Upper lobe of left lung (tissue), 6 donors: ENCODE measurements at regions not wholly inside any gene's neighbourhood (a gene's known extent, or its start where the extent isn't known, plus 50 kb on each side); places are given as distances from the start of the nearest gene placed in this dataset.

Experiments
- ATAC-seq, 2 donors: fragments of 200-7000 bp; cut with Tn5 transposase; one replicate each; pipeline ENCODE4 v1.9.1; 2022; ENCODE audit warnings: mild to moderate bottlenecking in 2 of 2, moderate library complexity in 2 of 2; ENCODE audit not compliant: low FRiP score in 2 of 2
- DNase-seq, 2 donors: peaks; one replicate each; pipeline ENCODE4 v3.0.0-alpha.2; 2019 to 2020
- H3K27ac ChIP-seq, 4 donors: fragments of 200-600 bp; sonication (generic); one replicate each; pipeline ENCODE4 v1.5.1; 2016 to 2019
- H3K27me3 ChIP-seq, 4 donors: fragments of 200-600 bp; sonication (generic); one replicate each; pipeline ENCODE4 v1.5.1; 2017 to 2019
- H3K36me3 ChIP-seq, 4 donors: fragments of 200-600 bp; sonication (generic); one replicate each; pipeline ENCODE4 v1.5.1; 2016 to 2019
- H3K4me1 ChIP-seq, 4 donors: fragments of 200-600 bp; sonication (generic); one replicate each; pipeline ENCODE4 v1.5.1; 2018 to 2019
- H3K4me3 ChIP-seq, 4 donors: fragments of 200-600 bp; sonication (generic); one replicate each; pipeline ENCODE4 v1.5.1; 2017 to 2019; ENCODE audit warnings: mild to moderate bottlenecking in 2 of 4, moderate library complexity in 1 of 4
- H3K9me3 ChIP-seq, 4 donors: fragments of 200-600 bp; sonication (generic); one replicate each; pipeline ENCODE4 v1.5.1; 2018 to 2019
- CTCF ChIP-seq, 6 experiments: fragments of 450-650 bp in 4 of 6; fragments of 200-600 bp in 2 of 6; sonication (generic) in 2 of 6; IDR thresholded peaks; one replicate each; pipeline ENCODE4 v1.5.1; 2016 to 2019; ENCODE audit warnings: antibody characterized with exemption in 6 of 6
- EP300 ChIP-seq, 4 donors: sonication (generic); formaldehyde crosslinking; IDR thresholded peaks; one replicate each; pipeline ENCODE4 v1.5.1; 2017; ENCODE audit warnings: antibody characterized with exemption in 4 of 4, control low read depth in 2 of 4
- POLR2A ChIP-seq, 4 donors: fragments of 450-650 bp; IDR thresholded peaks; one replicate each; pipeline ENCODE4 v1.5.1; 2016 to 2017; ENCODE audit warnings: antibody characterized with exemption in 4 of 4, mild to moderate bottlenecking in 2 of 4
- POLR2AphosphoS5 ChIP-seq, 2 donors: sonication (generic); formaldehyde crosslinking; IDR thresholded peaks; one replicate each; pipeline ENCODE4 v1.5.1; 2017; ENCODE audit warnings: antibody characterized with exemption in 2 of 2
- WGBS, 2 donors: methylation state at CpG; one replicate each; pipeline ENCODE4 v1.1.5; 2017 to 2018; 5-methylcytosine and 5-hydroxymethylcytosine counted together
- donor health status: DM: no; HTN: no; CAD: no; lungs with moderate emphysema.
- donor health status: DM: no; HTN: yes; CAD: no; lungs with severe emphysema.

GRCh38 chr5:164652276-164652660 lies 1146.8 kb downstream of the MAT2B start:
- Histone ChIP-seq H3K27ac (no peak overlapping the region), H3K4me1 (no peaks in the 10 kb centered on the region), H3K27me3 (no peaks in the 10 kb centered on the region), H3K9me3 (no peaks in the 10 kb centered on the region), H3K4me3 (no peak overlapping the region), H3K36me3 (no peaks in the 10 kb centered on the region)
- TF ChIP-seq POLR2AphosphoS5 (IDR thresholded peaks at IDR 0.05) (no peak), POLR2A (IDR thresholded peaks at IDR 0.05) (no peak), CTCF (IDR thresholded peaks at IDR 0.05) (no peak), EP300 (IDR thresholded peaks at IDR 0.05) (no peak)
- DNase-seq (no peak), ATAC-seq (no peak)
- 32 to 33% methylated on average over 1 of the region's 1 CpG for WGBS, 2 donors

GRCh38 chr5:164663198-164663989 lies 1158.0 kb downstream of the MAT2B start:
- no peaks in the 10 kb centered on the region for H3K9me3 ChIP-seq
- ATAC-seq (no peak), DNase-seq (no peak)
- 75 to 88% methylated on average over 2 of the region's 2 CpGs for WGBS, 2 donors
- TF ChIP-seq CTCF (IDR thresholded peaks at IDR 0.05) = no peak
- no peak for TF ChIP-seq POLR2A (IDR thresholded peaks at IDR 0.05)
- TF ChIP-seq EP300 (IDR thresholded peaks at IDR 0.05) = no peak
- no peak for TF ChIP-seq POLR2AphosphoS5 (IDR thresholded peaks at IDR 0.05)
- H3K4me1 ChIP-seq = no peaks in the 10 kb centered on the region
- H3K27ac ChIP-seq = no peak overlapping the region
- no peaks in the 10 kb centered on the region for H3K36me3 ChIP-seq
- H3K4me3 ChIP-seq = no peak overlapping the region
- H3K27me3 ChIP-seq = no peaks in the 10 kb centered on the region

GRCh38 chr5:164671640-164672039 lies 1166.2 kb downstream of the MAT2B start:
- no peak for TF ChIP-seq CTCF (IDR thresholded peaks at IDR 0.05)
- TF ChIP-seq EP300 (IDR thresholded peaks at IDR 0.05) = no peak
- TF ChIP-seq POLR2A (IDR thresholded peaks at IDR 0.05) = no peak
- TF ChIP-seq POLR2AphosphoS5 (IDR thresholded peaks at IDR 0.05) = no peak
- ATAC-seq = no peak
- no peaks in the 10 kb centered on the region for H3K4me1 ChIP-seq
- WGBS, 2 donors = 62 to 63% methylated on average over 3 of the region's 3 CpGs
- no peaks in the 10 kb centered on the region for H3K36me3 ChIP-seq
- no peak overlapping the region for H3K27ac ChIP-seq
- no peak for DNase-seq
- no peak overlapping the region for H3K4me3 ChIP-seq
- H3K27me3 ChIP-seq = no peaks in the 10 kb centered on the region
- H3K9me3 ChIP-seq = no peaks in the 10 kb centered on the region

- ATAC-seq (no peak), DNase-seq (no peak)
- Histone ChIP-seq H3K27ac (no peak overlapping the region), H3K9me3 (no peaks in the 10 kb centered on the region), H3K4me3 (no peak overlapping the region), H3K4me1 (no peaks in the 10 kb centered on the region), H3K36me3 (no peaks in the 10 kb centered on the region), H3K27me3 (no peaks in the 10 kb centered on the region)
- 62 to 65% methylated on average over 4 of the region's 4 CpGs for WGBS, 2 donors
- TF ChIP-seq POLR2A (IDR thresholded peaks at IDR 0.05) (no peak), CTCF (IDR thresholded peaks at IDR 0.05) (no peak), POLR2AphosphoS5 (IDR thresholded peaks at IDR 0.05) (no peak), EP300 (IDR thresholded peaks at IDR 0.05) (no peak)
Observed at GRCh38 chr5:164672205-164672604, 1166.8 kb downstream of the MAT2B start.
